ENCODE measurements at regions not wholly inside any gene's neighbourhood (a gene's known extent, or its start where the extent isn't known, plus 50 kb on each side); places are given as distances from the start of the nearest gene placed in this dataset.
"Not testable (repeated sequence)": the region's sequence is repeated elsewhere in the genome, so short reads cannot be mapped to it uniquely, and the experiment has no call there.

- Histone ChIP-seq H3K9me3 (ENCODE audit: severe bottlenecking) (no peaks in the 10 kb centered on the region), H3K4me3 (ENCODE audit: low read depth, low read length) (no peak overlapping the region), H3K27me3 (ENCODE audit: insufficient read depth, low read depth, severe bottlenecking) (no peaks in the 10 kb centered on the region), H3K27ac (no peak overlapping the region), H3K36me3 (no peaks in the 10 kb centered on the region)
- no peak for TF ChIP-seq CTCF (IDR thresholded peaks at IDR 0.05; ENCODE audit: low read depth, low read length)
- no peak for DNase-seq
Measured at GRCh38 chr20:16864069-16864468, 115.9 kb downstream of the OTOR start.

- no peaks in the 10 kb centered on the region for H3K36me3 ChIP-seq
- H3K27ac ChIP-seq, result no peak overlapping the region
- no peak overlapping the region for H3K4me3 ChIP-seq (ENCODE audit: low read depth, low read length)
- no peaks in the 10 kb centered on the region for H3K27me3 ChIP-seq (ENCODE audit: insufficient read depth, low read depth, severe bottlenecking)
- TF ChIP-seq CTCF (IDR thresholded peaks at IDR 0.05; ENCODE audit: low read depth, low read length), result no peak
- no peaks in the 10 kb centered on the region for H3K9me3 ChIP-seq (ENCODE audit: severe bottlenecking)
- no peak for DNase-seq
Measured at GRCh38 chr20:16864963-16865362, 116.8 kb downstream of the OTOR start.

- DNase-seq, result no peak
- Histone ChIP-seq H3K4me3 (ENCODE audit: low read depth, low read length) (no peak overlapping the region), H3K36me3 (no peaks in the 10 kb centered on the region), H3K9me3 (ENCODE audit: severe bottlenecking) (no peaks in the 10 kb centered on the region), H3K27me3 (ENCODE audit: insufficient read depth, low read depth, severe bottlenecking) (no peaks in the 10 kb centered on the region), H3K27ac (no peak overlapping the region)
- TF ChIP-seq CTCF (IDR thresholded peaks at IDR 0.05; ENCODE audit: low read depth, low read length), result no peak
Measured at GRCh38 chr20:16865406-16865805, 117.2 kb downstream of the OTOR start.

- not testable (repeated sequence) for H3K9me3 ChIP-seq (ENCODE audit: severe bottlenecking); DNase-seq; H3K27me3 ChIP-seq (ENCODE audit: insufficient read depth, low read depth, severe bottlenecking); H3K27ac ChIP-seq; H3K4me3 ChIP-seq (ENCODE audit: low read depth, low read length); H3K36me3 ChIP-seq
Measured at GRCh38 chr20:16873124-16873523, 125.0 kb downstream of the OTOR start.

- Histone ChIP-seq H3K4me3 (ENCODE audit: low read depth, low read length) (no peak overlapping the region), H3K27ac (no peak overlapping the region), H3K36me3 (no peaks in the 10 kb centered on the region), H3K9me3 (ENCODE audit: severe bottlenecking) (no peaks in the 10 kb centered on the region), H3K27me3 (ENCODE audit: insufficient read depth, low read depth, severe bottlenecking) (no peaks in the 10 kb centered on the region)
- DNase-seq, result no peak
- no peak for TF ChIP-seq CTCF (IDR thresholded peaks at IDR 0.05; ENCODE audit: low read depth, low read length)
Measured at GRCh38 chr20:16877053-16877554, 128.9 kb downstream of the OTOR start.

GRCh38 chr20:16885746-16886145 is 137.6 kb downstream of the OTOR start:
- DNase-seq, result no peak
- Histone ChIP-seq H3K27ac (no peak overlapping the region), H3K4me3 (ENCODE audit: low read depth, low read length) (no peak overlapping the region), H3K36me3 (no peaks in the 10 kb centered on the region), H3K9me3 (ENCODE audit: severe bottlenecking) (no peaks in the 10 kb centered on the region), H3K27me3 (ENCODE audit: insufficient read depth, low read depth, severe bottlenecking) (no peaks in the 10 kb centered on the region)
- no peak for TF ChIP-seq CTCF (IDR thresholded peaks at IDR 0.05; ENCODE audit: low read depth, low read length)
